Stimulated activated CD4-positive, alpha-beta T cell treated with anti-CD3 and anti-CD28 coated beads, Interleukin-2, amount 100 ng/mL, for 48 hours (primary cell): ENCODE measurements at regions not wholly inside any gene's neighbourhood (a gene's known extent, or its start where the extent isn't known, plus 50 kb on each side); places are given as distances from the start of the nearest gene placed in this dataset.

Source experiments
- DNase-seq, 2 donors: peaks; one replicate each; pipeline ENCODE4 v3.0.0-alpha.2; 2020

- no peak for DNase-seq
Measured at GRCh38 chr15:95265419-95265997, 1034.1 kb downstream of the MCTP2 start.

GRCh38 chr15:95266451-95267061 lies 1035.2 kb downstream of the MCTP2 start:
- DNase-seq: no peak

- DNase-seq: no peak
Measured at GRCh38 chr15:95267481-95267880, 1036.1 kb downstream of the MCTP2 start.

- no peak for DNase-seq
Measured at GRCh38 chr15:95269242-95270183, 1038.2 kb downstream of the MCTP2 start.

GRCh38 chr15:95274101-95274500 lies 1042.7 kb downstream of the MCTP2 start:
- no peak for DNase-seq

GRCh38 chr15:95277266-95277665 lies 1045.9 kb downstream of the MCTP2 start:
- DNase-seq: no peak

GRCh38 chr15:95278532-95279245 lies 1047.3 kb downstream of the MCTP2 start:
- no peak for DNase-seq

- no peak for DNase-seq
Measured at GRCh38 chr15:95279277-95280019, 1048.1 kb downstream of the MCTP2 start.

GRCh38 chr15:95280711-95281110 lies 1049.3 kb downstream of the MCTP2 start:
- no peak for DNase-seq

- no peak for DNase-seq
Measured at GRCh38 chr15:95281470-95281869, 1049.0 kb upstream of the NR2F2 start.

- DNase-seq: no peak
Measured at GRCh38 chr15:95284492-95284891, 1046.0 kb upstream of the NR2F2 start.

GRCh38 chr15:95284933-95285421 lies 1045.5 kb upstream of the NR2F2 start:
- no peak for DNase-seq

- DNase-seq: no peak
Measured at GRCh38 chr15:95286352-95286880, 1044.1 kb upstream of the NR2F2 start.

- no peak for DNase-seq
Measured at GRCh38 chr15:95287720-95288103, 1042.8 kb upstream of the NR2F2 start.

- no peak for DNase-seq
Measured at GRCh38 chr15:95288626-95289025, 1041.9 kb upstream of the NR2F2 start.

- DNase-seq: no peak
Measured at GRCh38 chr15:95290176-95290974, 1040.1 kb upstream of the NR2F2 start.

GRCh38 chr15:95291898-95292472 lies 1038.5 kb upstream of the NR2F2 start:
- no peak for DNase-seq

GRCh38 chr15:95292785-95293450 lies 1037.6 kb upstream of the NR2F2 start:
- no peak for DNase-seq

- no peak for DNase-seq
Measured at GRCh38 chr15:95293456-95294031, 1037.0 kb upstream of the NR2F2 start.

- no peak for DNase-seq
Measured at GRCh38 chr15:95295363-95295762, 1035.1 kb upstream of the NR2F2 start.
